DMS153 (cell line): ENCODE measurements at regions not wholly inside any gene's neighbourhood (a gene's known extent, or its start where the extent isn't known, plus 50 kb on each side); places are given as distances from the start of the nearest gene placed in this dataset.
"Not testable (repeated sequence)": the region's sequence is repeated elsewhere in the genome, so short reads cannot be mapped to it uniquely, and the experiment has no call there.

Experiments used
- DNase-seq: peaks from one replicate; lab custom pipeline; 2025; lab: John Stamatoyannopoulos, UW

DNA sequence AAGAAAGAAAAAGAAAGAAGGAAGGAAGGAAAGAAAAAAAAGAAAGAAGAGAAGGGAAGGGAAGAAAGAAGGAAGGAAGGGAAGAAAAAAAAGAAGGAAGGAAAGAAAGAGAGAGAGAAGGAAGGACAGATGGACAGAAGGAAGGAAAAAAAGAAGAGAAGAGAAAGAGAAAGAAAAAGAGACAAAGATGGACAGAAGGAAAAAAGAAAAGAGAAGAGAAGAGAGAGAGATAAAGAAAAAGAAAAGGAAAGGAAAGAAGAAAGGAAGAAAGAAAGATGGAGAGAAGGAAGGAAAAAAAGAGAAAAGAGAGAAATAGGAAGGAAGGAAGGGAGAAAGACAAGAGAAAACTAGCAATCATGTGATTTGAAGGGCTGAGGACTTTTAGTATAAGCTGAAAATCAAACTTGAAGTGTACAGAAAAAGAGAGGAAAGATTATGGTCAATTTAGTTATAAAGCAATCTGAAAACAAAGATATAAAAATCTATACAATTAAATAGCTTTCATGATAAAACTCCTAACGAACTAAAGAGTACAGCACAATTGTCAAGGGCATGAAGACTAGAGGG is 115.3 kb downstream of the LTN1 start:
- no peak for DNase-seq

DNA sequence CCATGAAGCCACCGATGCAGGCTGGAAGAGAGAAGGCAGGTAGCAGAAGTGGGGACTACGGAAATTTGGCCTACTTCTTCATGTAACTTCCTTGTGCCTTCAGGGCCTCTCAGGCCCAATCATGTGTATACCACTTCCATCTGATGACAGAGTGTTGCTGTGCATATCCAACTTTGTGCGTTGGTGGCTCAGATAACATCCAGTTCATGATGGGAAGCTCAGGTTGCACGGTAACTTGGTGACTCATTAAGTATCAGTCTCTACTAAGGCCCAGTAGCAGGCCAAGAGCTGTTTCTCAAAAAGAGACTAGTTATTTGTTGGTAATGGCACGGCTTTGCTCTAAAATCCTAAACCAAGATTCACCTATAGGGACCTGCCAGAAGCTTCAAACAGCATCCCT is 117.6 kb downstream of the LTN1 start:
- DNase-seq = no peak

- DNase-seq = no peak
Observed at GRCh38 chr21:28872218-28872617, 120.5 kb downstream of the LTN1 start.

DNA sequence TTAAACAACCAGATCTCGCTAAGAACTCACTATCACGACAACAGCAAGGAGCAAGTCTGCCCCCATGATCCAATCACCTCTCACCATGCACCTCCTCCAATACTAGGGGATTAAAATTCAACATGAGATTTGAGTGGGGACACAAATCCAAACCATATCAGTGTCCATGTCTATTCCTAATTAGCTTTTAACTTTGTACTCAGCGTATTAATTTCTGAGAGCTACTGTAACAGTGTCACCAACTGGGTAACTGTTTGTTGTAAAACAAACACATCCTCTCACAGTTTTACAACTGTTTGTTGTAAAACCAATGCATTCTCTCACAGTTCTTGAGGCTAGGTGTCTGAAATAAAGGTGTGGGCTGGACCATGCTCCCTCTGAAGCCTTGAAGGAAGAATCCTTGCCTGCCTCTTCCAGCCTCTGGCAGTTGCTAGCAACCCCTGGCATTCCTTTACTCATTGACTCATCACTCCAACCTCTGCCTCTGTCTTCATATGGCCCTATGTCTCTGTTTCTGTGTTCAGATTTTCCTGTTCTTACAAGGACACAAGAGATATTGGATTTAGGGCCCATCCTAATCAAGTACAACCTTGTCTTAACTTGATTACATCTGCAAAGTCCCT is 121.2 kb downstream of the LTN1 start:
- DNase-seq = no peak

GRCh38 chr21:28867401-28867800 is 125.3 kb downstream of the LTN1 start:
- DNase-seq = no peak

DNA sequence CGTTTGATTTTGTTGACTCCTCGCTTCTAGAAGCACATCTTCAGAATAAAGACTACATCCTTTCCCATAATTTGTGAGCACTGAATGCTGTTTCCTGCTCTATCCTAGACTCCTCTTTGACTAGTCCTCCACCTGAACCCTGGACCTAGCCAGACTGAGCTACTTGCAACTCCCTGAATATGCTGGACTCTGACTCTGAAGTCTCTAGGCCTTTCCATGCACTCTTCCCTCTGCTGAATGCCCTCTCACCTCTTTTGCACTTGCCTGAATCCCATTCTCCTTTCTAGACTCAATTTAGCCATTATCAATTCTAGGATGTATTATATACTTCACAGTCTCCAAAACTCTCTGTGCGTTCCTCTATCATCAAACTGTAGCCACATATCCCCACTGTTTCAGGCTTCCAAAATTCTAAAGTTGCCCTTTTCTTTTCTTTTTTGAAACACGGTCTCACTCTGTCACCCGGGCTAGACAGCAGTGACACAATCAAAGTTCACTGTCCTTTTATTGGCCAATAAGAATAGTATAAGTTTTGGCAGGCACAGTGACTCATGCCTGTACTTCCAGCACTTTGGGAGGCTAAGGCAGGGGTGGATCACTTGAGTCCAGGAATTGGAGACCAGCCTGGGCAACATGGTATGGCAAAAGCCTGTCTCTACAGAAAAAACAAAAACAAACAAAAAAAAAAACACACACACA is 127.0 kb downstream of the LTN1 start:
- no peak for DNase-seq

DNA sequence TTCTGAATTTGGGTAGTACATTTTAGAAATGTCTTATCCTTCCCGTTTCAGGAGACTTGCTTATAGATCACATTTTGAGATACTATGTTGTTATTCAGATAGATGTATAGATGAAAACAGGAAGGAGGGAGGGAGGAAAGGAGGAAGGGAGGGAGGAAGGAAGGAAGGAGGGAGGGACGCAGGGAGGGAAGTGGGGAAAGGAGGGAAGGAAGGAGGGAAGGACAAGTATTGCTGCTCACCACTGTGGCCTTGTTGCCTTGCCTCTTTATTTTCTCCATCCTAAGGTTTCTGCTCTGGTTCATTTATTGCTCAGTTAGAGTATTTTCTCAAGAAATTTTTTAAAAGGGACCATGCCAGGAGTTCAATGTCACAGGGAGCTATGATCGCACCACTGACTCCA is 134.3 kb downstream of the LTN1 start:
- no peak for DNase-seq

DNA sequence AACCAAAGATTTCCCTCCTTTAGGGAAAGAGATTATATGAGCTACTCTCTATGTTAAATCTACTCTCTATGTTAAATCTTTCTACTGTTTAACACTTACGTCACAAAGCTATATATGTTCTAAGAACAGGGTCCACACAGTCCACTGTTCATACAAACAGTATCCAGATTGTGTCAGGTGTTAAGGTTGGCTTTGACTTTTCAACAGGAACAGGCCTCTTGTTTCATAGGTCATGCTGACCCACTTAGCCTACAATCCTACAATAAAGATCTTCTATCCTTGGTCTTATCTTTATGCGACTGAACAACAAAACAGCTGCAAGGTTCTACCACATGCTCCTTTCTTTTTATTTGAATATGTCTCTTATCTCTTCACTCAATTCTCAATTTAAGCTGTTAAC is 134.9 kb downstream of the LTN1 start:
- DNase-seq = no peak

GRCh38 chr21:28856588-28857250 is 136.0 kb downstream of the LTN1 start:
- DNase-seq = no peak

DNA sequence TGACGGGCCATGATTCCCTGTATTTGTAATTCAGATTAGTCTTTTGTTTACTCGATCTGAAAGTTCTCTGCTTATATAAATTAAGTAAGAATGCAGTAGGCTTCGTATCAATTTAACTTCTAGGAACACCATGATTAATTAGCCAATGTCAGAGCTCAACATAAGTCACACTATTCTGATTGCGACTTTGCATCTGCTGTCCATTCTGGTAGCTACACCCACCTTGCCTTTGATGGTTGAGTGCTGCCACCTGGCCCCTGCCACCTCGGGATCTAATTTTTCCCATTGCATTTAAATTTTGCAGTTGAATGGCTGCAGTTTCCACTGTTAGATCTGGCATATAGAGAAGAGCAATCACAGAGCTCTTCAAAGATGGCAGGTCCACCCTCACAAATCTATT is 140.0 kb downstream of the LTN1 start:
- DNase-seq = no peak

DNA sequence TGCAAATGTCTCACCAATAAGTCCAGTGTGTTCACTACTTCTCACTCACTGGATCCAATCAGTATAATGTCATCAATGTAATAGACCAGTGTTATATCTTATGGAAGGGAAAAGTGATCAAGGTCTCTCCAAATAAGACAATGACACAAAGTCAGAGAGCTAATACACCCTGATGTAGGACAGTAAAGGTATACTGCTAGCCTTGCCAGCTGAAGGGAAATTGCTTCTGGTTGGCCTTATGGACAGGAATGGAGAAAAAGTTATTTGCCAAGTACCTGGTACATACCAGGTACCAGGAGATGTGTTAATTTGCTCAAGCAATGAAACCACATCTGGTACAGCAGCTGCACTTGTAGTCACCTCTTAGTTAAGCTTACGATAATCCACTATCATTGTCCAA is 141.0 kb downstream of the LTN1 start:
- no peak for DNase-seq

DNA sequence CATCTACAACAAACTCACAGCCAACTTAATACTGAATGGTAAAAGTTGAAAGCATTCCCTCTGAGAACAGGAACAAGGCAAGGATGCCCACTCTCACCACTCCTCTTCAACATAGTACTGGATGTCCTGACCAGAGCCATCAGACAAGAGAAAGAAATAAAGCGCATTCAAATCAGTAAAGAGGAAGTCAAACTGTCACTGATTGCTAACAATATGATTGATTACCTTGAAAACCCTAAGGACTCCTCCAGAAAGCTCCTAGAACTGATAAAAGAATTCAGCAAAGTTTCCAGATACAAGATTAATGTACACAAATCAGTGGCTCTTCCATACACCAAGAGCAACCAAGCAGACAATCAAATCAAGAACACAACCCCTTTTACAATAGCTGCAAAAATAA is 153.4 kb downstream of the LTN1 start:
- DNase-seq = not testable (repeated sequence)

- DNase-seq = not testable (repeated sequence)
Observed at GRCh38 chr21:28837426-28837825, 155.3 kb downstream of the LTN1 start.

GRCh38 chr21:28836588-28836987 is 156.1 kb downstream of the LTN1 start:
- DNase-seq = not testable (repeated sequence)

GRCh38 chr21:28834335-28835238 is 158.1 kb downstream of the LTN1 start:
- DNase-seq = no peak

DNA sequence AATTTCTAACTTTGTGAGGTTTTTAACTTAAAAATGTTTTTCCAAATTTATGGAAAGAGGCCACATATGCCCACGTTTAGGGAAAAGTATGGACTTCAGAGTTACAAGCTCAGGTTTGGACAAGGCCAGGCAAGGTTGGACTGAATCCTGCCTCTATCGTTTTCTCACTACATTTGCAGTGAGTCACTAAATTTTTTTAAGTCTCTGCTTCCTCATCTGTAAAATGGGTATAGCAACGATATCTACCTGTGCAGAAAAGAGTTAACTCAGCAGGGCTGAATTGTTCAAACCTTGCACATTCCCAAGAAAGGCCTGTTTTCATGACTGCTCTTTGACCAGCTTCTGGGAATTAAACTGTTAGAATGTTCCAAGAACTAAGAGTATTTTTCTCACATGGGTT is 159.1 kb downstream of the LTN1 start:
- no peak for DNase-seq

DNA sequence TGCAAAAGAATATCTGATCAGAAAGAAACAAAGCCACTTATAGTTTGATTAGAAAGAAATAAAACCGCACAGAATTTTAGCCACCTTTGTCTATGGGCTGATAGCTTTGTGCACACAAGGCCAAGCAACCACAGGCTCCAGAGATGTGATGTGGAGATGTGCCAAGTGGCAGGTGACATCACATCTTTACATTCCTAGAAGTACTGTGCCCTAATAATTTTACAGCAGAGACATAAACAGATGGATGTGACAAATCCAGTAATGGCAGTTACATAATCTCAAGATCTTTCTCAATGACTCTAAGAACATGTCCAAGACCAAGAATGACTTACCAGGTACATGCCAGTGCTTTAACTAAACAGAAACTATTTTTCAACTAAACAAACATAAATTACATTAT is 159.5 kb downstream of the LTN1 start:
- DNase-seq = no peak

DNA sequence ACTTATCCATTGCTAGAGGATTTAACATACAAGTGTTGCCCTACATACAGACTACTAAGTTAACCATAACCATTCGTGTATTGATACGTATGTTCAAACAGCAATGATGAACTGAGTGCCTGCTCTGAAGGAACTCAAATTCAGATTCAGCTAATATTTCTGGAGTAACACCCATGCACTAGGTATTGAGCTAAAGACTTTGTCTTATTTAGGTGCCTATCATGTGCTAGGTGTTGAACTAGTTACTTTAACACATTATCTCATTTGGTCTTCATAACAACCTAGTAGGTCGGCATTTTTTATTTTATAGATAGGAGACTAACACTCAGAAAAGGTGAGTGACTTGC is 160.0 kb downstream of the LTN1 start:
- no peak for DNase-seq

DNA sequence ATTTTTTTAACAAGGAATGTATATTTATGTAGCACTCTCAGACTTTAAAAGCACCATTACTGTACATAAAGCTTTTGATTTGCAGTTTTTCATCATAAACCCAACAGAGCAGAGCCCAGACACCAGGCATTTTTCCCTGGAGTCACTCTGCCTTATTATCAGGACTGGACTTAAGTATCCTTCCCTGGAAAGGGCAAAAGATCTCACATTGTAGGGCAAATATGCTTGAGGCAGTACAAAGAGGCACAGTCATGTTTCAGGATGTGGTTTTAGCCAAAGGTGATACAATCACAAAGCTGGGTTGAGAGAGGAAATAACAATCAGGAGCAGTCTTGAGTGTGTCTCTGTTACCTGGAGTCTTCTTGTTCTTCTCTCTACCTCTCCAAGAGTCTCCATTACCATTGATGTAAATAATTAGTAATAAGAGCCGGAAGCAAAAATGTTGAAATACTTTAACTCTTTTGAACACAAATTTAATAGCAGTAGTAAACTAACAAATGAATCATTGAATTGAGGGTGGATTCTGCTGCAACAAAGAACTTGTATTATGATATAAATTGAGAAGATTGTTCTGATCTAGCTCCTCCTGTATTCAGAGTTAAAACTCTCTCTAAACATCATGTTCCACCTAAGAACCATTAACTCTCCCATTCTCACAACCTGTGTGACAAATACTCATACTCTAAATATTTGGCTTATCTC is 160.5 kb downstream of the LTN1 start:
- no peak for DNase-seq

DNA sequence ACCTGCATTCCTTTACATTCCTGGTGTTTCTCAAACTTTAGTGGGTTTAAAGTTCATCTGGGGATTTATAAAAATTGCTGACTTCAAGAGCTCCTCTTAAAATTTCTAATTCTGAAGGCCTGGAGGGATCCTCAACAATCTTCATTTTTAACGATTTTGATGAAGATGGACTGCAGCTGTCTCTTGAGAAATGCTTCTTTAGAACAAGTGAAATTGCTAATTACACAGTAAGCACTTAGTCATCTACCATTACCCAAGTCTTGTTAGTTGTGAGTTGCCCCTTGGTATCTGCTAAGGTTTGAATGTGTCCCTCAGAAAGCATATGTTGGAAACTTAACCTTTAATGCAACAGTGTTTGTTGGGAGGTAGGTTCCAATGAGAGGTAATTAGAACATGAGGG is 163.7 kb downstream of the LTN1 start:
- DNase-seq = no peak

- DNase-seq = no peak
Observed at GRCh38 chr21:28828021-28828420, 164.7 kb downstream of the LTN1 start.

DNA sequence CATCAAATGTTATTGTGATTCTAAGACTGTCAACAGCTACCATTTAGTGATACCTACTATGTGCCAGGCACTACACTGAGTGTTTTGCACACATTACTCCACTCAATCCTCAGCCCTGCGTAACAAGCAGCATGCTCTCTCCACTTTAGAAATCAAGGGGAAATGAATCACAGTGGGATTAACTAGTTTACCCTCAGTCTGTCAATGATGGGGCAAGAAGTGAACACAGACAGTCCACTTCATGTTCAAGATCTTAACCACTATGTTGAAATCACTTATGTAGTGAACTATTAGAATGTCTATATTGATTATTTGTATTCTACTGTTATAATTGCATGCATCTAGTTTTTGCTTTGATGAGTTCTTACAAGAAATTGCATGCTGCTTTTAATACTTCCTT is 165.3 kb downstream of the LTN1 start:
- DNase-seq = no peak
